ENCODE measurements at regions not wholly inside any gene's neighbourhood (a gene's known extent, or its start where the extent isn't known, plus 50 kb on each side); places are given as distances from the start of the nearest gene placed in this dataset.

GRCh38 chr5:98989727-98990126 lies 60.9 kb upstream of the CHD1 start:
- in situ Hi-C loops (cut with MboI; ENCODE audit: low sequenced_read_pairs), result no loop called here

- in situ Hi-C loops (cut with MboI; ENCODE audit: low sequenced_read_pairs), result no loop called here
Measured at GRCh38 chr5:98986587-98986986, 57.8 kb upstream of the CHD1 start.

GRCh38 chr5:98982880-98983279 lies 54.1 kb upstream of the CHD1 start:
- in situ Hi-C loops (cut with MboI; ENCODE audit: low sequenced_read_pairs), result no loop called here

All from HL-60/S4 (cell line).